ENCODE measurements at regions not wholly inside any gene's neighbourhood (a gene's known extent, or its start where the extent isn't known, plus 50 kb on each side); places are given as distances from the start of the nearest gene placed in this dataset.

GRCh38 chr3:95037927-95038326 is 975.1 kb downstream of the NSUN3 start:
- TF ChIP-seq CTCF (conservative IDR thresholded peaks at IDR 0.05) (no peak), ZFX (IDR thresholded peaks at IDR 0.05) (no peak)

All from C4-2B (cell line).